K562 (cell line): ENCODE measurements at regions not wholly inside any gene's neighbourhood (a gene's known extent, or its start where the extent isn't known, plus 50 kb on each side); places are given as distances from the start of the nearest gene placed in this dataset.

ENCODE experiments used
- ATAC-seq: fragments of 200-7000 bp; cut with Tn5 transposase; 3 replicates; pipeline ENCODE4 v1.9.1; 2020; ENCODE audit warnings: moderate library complexity
- BruUV-seq: library from RNA; stranded (reverse); fragments of 400-500 nt; replicated peaks from 2 replicates; lab custom pipeline; 2021; lab: Mats Ljungman, UMichigan
- CTCF ChIA-PET: fragments of 300-600 bp; formaldehyde crosslinking; extraction: SDS; loops from one replicate; lab custom pipeline; 2021; ENCODE audit warnings: low intra/inter-chr PET ratio; lab: Yijun Ruan, JAX
- POLR2A ChIA-PET: fragments of 300-600, 350-650 bp; sonication (Branson Sonifier 250); formaldehyde crosslinking; extraction: SDS; loops from one replicate; lab custom pipeline; 2021; ENCODE audit warnings: antibody characterized with exemption, inconsistent platforms; lab: Yijun Ruan, JAX
- DNase-seq, 4 experiments: peaks; one replicate each; pipeline versions ENCODE4 v3.0.0 to v3.0.0-alpha.2; 2011 to 2018; ENCODE audit warnings: low spot score in 3 of 4, mixed read lengths in 3 of 4; ENCODE audit errors: extremely low read depth in 1 of 4
- FAIRE-seq: peaks from 2 replicates; lab custom pipeline; 2011; peaks lifted over from hg19 to GRCh38; lab: Jason Lieb, UNC
- H2AFZ ChIP-seq: 2 replicates; pipeline ENCODE4 v1.6.0; 2011; ENCODE audit warnings: low read depth, low read length, control low read depth, inconsistent platforms
- H3K27ac ChIP-seq: fragments of 200-600 bp; 3 replicates; pipeline ENCODE4 v1.8.0; 2011; ENCODE audit warnings: low read depth, mild to moderate bottlenecking, control low read depth, inconsistent platforms, low read length, moderate library complexity, mixed read lengths; ENCODE audit errors: extremely low read depth
- H3K27me3 ChIP-seq, 2 experiments: fragments of 300-600 bp in 1 of 2; 2 replicates in 1 of 2; 3 replicates in 1 of 2; pipeline versions ENCODE4 v1.6.0 to v1.8.0; 2011; ENCODE audit warnings: inconsistent platforms in 2 of 2, low read length in 2 of 2, mild to moderate bottlenecking in 1 of 2, mixed read lengths in 1 of 2, moderate library complexity in 1 of 2; ENCODE audit not compliant: control insufficient read depth in 2 of 2, insufficient read depth in 2 of 2
- H3K36me3 ChIP-seq: fragments of 300-600 bp; 3 replicates; pipeline ENCODE4 v1.8.0; 2011; ENCODE audit warnings: mild to moderate bottlenecking, low read length, inconsistent platforms; ENCODE audit not compliant: control insufficient read depth, insufficient read depth
- H3K4me1 ChIP-seq, 2 experiments: fragments of 200-600 bp in 1 of 2; replicated peaks in 1 of 2; 2 replicates in 1 of 2; 3 replicates in 1 of 2; pipeline versions ENCODE4 v1.5.1 to v1.8.0; 2011; ENCODE audit warnings: inconsistent platforms in 2 of 2, low read length in 2 of 2, mild to moderate bottlenecking in 1 of 2, mixed read lengths in 1 of 2, moderate library complexity in 1 of 2; ENCODE audit not compliant: control insufficient read depth in 2 of 2, insufficient read depth in 2 of 2
- H3K4me2 ChIP-seq: 2 replicates; pipeline ENCODE4 v1.6.1; 2011; ENCODE audit warnings: low read length, control low read depth, inconsistent platforms, mixed read lengths; ENCODE audit not compliant: insufficient read depth
- H3K4me3 ChIP-seq: fragments of 200-600 bp; sonication (generic), shearing (Covaris generic); 2 replicates; pipeline ENCODE4 v1.5.1; 2016; ENCODE audit warnings: control low read depth, inconsistent platforms
- H3K79me2 ChIP-seq: fragments of 200-600 bp; 3 replicates; pipeline ENCODE4 v1.8.0; 2011; ENCODE audit warnings: low read length, inconsistent platforms; ENCODE audit not compliant: control insufficient read depth, insufficient read depth
- H3K9ac ChIP-seq, 2 experiments: 2 replicates each; pipeline versions ENCODE4 v1.6.0 to v1.6.1; 2011; ENCODE audit warnings: low read depth in 2 of 2, low read length in 2 of 2, control low read depth in 1 of 2, inconsistent platforms in 1 of 2, mild to moderate bottlenecking in 1 of 2, mixed read lengths in 1 of 2; ENCODE audit not compliant: insufficient read depth in 1 of 2
- H3K9me1 ChIP-seq: one replicate; pipeline ENCODE4 v1.6.0; 2011; ENCODE audit warnings: inconsistent platforms, mild to moderate bottlenecking, low read length, moderate library complexity; ENCODE audit not compliant: control insufficient read depth, insufficient read depth
- H3K9me3 ChIP-seq: replicated peaks from 2 replicates; pipeline ENCODE4 v1.5.1; 2011; ENCODE audit warnings: low read depth, low read length, inconsistent platforms; ENCODE audit not compliant: control insufficient read depth, insufficient read depth
- H4K20me1 ChIP-seq: replicated peaks from 2 replicates; pipeline ENCODE4 v1.6.1; 2011; ENCODE audit warnings: low read length, inconsistent platforms, mixed read lengths; ENCODE audit not compliant: control insufficient read depth, insufficient read depth
- CEBPB ChIP-seq: fragments of 450-650 bp; IDR thresholded peaks from 2 replicates; pipeline ENCODE4 v1.6.1; 2016; ENCODE audit warnings: missing genetic modification characterization, missing compliant biosample characterization
- RFX1 ChIP-seq: fragments of 450-650 bp; IDR thresholded peaks from 2 replicates; pipeline ENCODE4 v1.6.1; 2016; ENCODE audit warnings: mild to moderate bottlenecking, moderate library complexity
- U2AF1 ChIP-seq: fragments of 200-400 bp; formaldehyde crosslinking; optimal IDR thresholded peaks from 2 replicates; pipeline ENCODE3; 2017; ENCODE audit warnings: mild to moderate bottlenecking, low read depth, low read length, moderate library complexity
- ZKSCAN8 ChIP-seq: fragments of 200-800 bp; sonication (Bioruptor generic); IDR thresholded peaks from 2 replicates; pipeline ENCODE4 v1.6.1; 2016; ENCODE audit warnings: missing genetic modification characterization, missing compliant biosample characterization
- ZNF143 ChIP-seq: sonication (generic); formaldehyde crosslinking; IDR thresholded peaks from 2 replicates; pipeline ENCODE4 v1.9.0; 2022; ENCODE audit warnings: mild to moderate bottlenecking, missing genetic modification reagents
- ZNF184 ChIP-seq: sonication (generic); formaldehyde crosslinking; IDR thresholded peaks from 2 replicates; pipeline ENCODE4 v1.5.0; 2020; ENCODE audit warnings: missing genetic modification reagents
- ZNF586 ChIP-seq: fragments of 450-650 bp; formaldehyde crosslinking; conservative IDR thresholded peaks from 2 replicates; pipeline ENCODE4 v1.4.0; 2020; ENCODE audit warnings: mild to moderate bottlenecking, moderate library complexity
- WGBS: fragments of 100-300 bp; shearing (Covaris generic); methylation state at CpG from one replicate; pipeline ENCODE4 v1.1.6; 2016; ENCODE audit warnings: low coverage, mixed read lengths; ENCODE audit not compliant: insufficient coverage; ENCODE audit errors: missing lambda C conversion rate; 5-methylcytosine and 5-hydroxymethylcytosine counted together
- in situ Hi-C: fragments of 300-500 bp; cut with MboI; formaldehyde crosslinking; loops from 4 replicates; pipeline ENCODE4 v1.15.0; 2018; ENCODE audit warnings: inconsistent platforms, mixed read lengths
- intact Hi-C: fragments of 100-400 bp; cut with micrococcal nuclease; formaldehyde crosslinking; loops from 2 replicates; pipeline ENCODE4 v1.14.2; 2022
- TF ChIP-seq, protein P1 (sequence below): fragments of 450-650 bp; IDR thresholded peaks from 2 replicates; pipeline ENCODE4 v1.7.0; 2016; ENCODE audit warnings: borderline replicate concordance

DNA sequence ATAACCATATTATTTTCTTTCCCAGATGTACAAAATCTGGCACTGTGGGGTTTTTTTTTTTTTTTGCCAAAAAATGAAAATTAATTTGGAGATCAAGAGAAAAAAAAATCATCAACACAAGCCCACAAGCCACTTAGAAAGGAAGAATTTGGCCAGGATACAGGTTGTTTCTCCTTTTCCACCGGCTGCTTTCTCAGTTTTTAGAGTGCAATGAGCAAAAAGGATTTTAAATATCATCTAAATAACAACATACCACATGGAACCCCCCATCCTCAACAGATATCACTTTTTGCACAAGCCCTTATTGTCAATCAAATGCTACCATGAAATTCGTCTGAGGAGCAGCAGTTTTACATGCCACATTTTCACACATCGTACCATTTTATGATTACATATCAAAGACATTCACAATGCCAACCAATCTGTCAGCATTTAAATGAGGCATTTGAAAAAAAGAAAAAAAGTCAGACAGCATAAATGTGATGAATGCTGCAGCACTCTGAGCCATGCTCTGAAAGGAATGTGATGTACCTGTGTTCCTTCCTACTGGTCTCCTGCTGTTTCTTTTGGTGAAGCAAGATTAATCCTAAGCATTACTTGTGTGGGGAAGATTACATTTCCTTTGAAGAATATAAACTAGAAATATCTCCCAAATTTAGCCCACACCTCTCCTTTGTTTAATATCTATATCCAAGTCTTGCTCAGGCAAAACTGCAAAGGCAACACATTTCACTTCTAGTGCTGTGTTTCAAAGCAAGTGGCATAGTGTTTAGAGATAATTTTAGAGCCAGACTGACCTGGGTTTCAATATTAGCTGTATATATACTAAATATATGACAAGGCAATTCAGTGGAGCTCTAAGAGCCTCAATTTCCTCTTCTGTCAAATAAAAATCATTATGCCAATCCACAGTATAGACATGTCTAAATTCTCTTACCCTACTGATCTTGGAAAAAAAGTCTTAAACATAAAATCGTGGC, 391.3 kb downstream of the CMPK2 start:
- Histone ChIP-seq H3K4me1 (no peaks in the 10 kb centered on the region), H3K36me3 (no peaks in the 10 kb centered on the region), H4K20me1 (no peaks in the 10 kb centered on the region), H3K4me2 (no peak overlapping the region), H2AFZ (no peak overlapping the region), H3K27me3 (no peaks in the 10 kb centered on the region), H3K9me1 (no peaks in the 10 kb centered on the region)
- no peak for FAIRE-seq
- ATAC-seq: no peak
- no TSS peak for BruUV-seq
- ChIA-PET CTCF (no interaction called here), POLR2A (no interaction called here)
- DNase-seq: no peak
- TF ChIP-seq U2AF1: no peak
- TF ChIP-seq RFX1: no peak
- TF ChIP-seq CEBPB (tag): no peak
- TF ChIP-seq ZNF143 (CRISPR knock-in tag): no peak
- TF ChIP-seq, protein P1, sequence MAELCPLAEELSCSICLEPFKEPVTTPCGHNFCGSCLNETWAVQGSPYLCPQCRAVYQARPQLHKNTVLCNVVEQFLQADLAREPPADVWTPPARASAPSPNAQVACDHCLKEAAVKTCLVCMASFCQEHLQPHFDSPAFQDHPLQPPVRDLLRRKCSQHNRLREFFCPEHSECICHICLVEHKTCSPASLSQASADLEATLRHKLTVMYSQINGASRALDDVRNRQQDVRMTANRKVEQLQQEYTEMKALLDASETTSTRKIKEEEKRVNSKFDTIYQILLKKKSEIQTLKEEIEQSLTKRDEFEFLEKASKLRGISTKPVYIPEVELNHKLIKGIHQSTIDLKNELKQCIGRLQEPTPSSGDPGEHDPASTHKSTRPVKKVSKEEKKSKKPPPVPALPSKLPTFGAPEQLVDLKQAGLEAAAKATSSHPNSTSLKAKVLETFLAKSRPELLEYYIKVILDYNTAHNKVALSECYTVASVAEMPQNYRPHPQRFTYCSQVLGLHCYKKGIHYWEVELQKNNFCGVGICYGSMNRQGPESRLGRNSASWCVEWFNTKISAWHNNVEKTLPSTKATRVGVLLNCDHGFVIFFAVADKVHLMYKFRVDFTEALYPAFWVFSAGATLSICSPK: no peak
- no peak for TF ChIP-seq ZNF586 (CRISPR knock-in tag)
- no peak for TF ChIP-seq ZKSCAN8 (CRISPR knock-in tag)
- TF ChIP-seq ZNF184: no peak
- TF ChIP-seq, all 486 proteins: peak for 0
- no peak overlapping the region for H3K27ac ChIP-seq
- in situ Hi-C loops: no loop called here
- no peaks in the 10 kb centered on the region for H3K9me3 ChIP-seq
- WGBS: 1% methylated on average over 4 of the region's 4 CpGs
- no peak overlapping the region for H3K9ac ChIP-seq
- intact Hi-C loops: no loop called here
- no peaks in the 10 kb centered on the region for H3K79me2 ChIP-seq
- H3K4me3 ChIP-seq: no peak overlapping the region
